NB4 (cell line): ENCODE measurements at regions not wholly inside any gene's neighbourhood (a gene's known extent, or its start where the extent isn't known, plus 50 kb on each side); places are given as distances from the start of the nearest gene placed in this dataset.

ENCODE experiments used
- CTCF ChIP-seq: IDR thresholded peaks from one replicate; pipeline ENCODE4 v1.5.1; 2012; ENCODE audit warnings: low read depth, low read length
- MAX ChIP-seq: IDR thresholded peaks from 2 replicates; pipeline ENCODE4 v1.6.1; 2011; ENCODE audit warnings: low read depth, low read length
- POLR2A ChIP-seq: IDR thresholded peaks from 2 replicates; pipeline ENCODE4 v1.6.1; 2011; ENCODE audit warnings: mild to moderate bottlenecking; ENCODE audit not compliant: insufficient read length; ENCODE audit errors: extremely low read depth

- no peak for TF ChIP-seq POLR2A
- no peak for TF ChIP-seq CTCF
- no peak for TF ChIP-seq MAX
Observed at GRCh38 chr15:93826790-93827189, 404.6 kb upstream of the MCTP2 start.
